Endothelial cell of umbilical vein (primary cell): ENCODE measurements at regions not wholly inside any gene's neighbourhood (a gene's known extent, or its start where the extent isn't known, plus 50 kb on each side); places are given as distances from the start of the nearest gene placed in this dataset.

Experiments used
- BruUV-seq: library from RNA; stranded (reverse); fragments of 400-500 nt; replicated peaks from 2 replicates; lab custom pipeline; 2021; lab: Mats Ljungman, UMichigan
- CTCF ChIA-PET: fragments of 300-600, 350-600 bp; sonication (Branson Sonifier 250); formaldehyde crosslinking; loops from one replicate; lab custom pipeline; 2021; ENCODE audit warnings: antibody characterized with exemption, inconsistent platforms; lab: Charles Lee
- POLR2A ChIA-PET: fragments of 300-600, 350-600 bp; sonication (Branson Sonifier 250); formaldehyde crosslinking; loops from one replicate; lab custom pipeline; 2021; ENCODE audit warnings: antibody characterized with exemption, inconsistent platforms; lab: Charles Lee
- DNase-seq: peaks from one replicate; pipeline ENCODE4 v3.0.0-alpha.2; 2011; ENCODE audit warnings: low read depth, low spot score
- FAIRE-seq: peaks from 2 replicates; lab custom pipeline; 2011; peaks lifted over from hg19 to GRCh38; lab: Jason Lieb, UNC
- H2AFZ ChIP-seq: 2 replicates; pipeline ENCODE4 v1.6.0; 2012; ENCODE audit warnings: low read depth, low read length, control low read depth, inconsistent platforms
- H3K27ac ChIP-seq: 2 replicates; pipeline ENCODE4 v1.5.1; 2011; ENCODE audit warnings: low read depth, mild to moderate bottlenecking, control low read depth, low read length, moderate library complexity; ENCODE audit not compliant: insufficient read depth
- H3K27me3 ChIP-seq, 2 experiments: 2 replicates each; pipeline versions ENCODE4 v1.6.0 to v1.6.1; 2011; ENCODE audit warnings: low read length in 2 of 2, mixed read lengths in 1 of 2; ENCODE audit not compliant: control insufficient read depth in 2 of 2, insufficient read depth in 2 of 2
- H3K36me3 ChIP-seq, 2 experiments: 2 replicates in 1 of 2; 3 replicates in 1 of 2; pipeline ENCODE4 v1.5.1; 2011; ENCODE audit warnings: low read length in 2 of 2, mild to moderate bottlenecking in 1 of 2, moderate library complexity in 1 of 2; ENCODE audit not compliant: control insufficient read depth in 2 of 2, insufficient read depth in 2 of 2; ENCODE audit errors: extremely low read depth in 1 of 2
- H3K4me1 ChIP-seq: 3 replicates; pipeline ENCODE4 v1.5.1; 2011; ENCODE audit warnings: mild to moderate bottlenecking, low read length; ENCODE audit not compliant: control insufficient read depth, insufficient read depth; ENCODE audit errors: extremely low read depth
- H3K4me2 ChIP-seq: 2 replicates; pipeline ENCODE4 v1.6.1; 2011; ENCODE audit warnings: low read length, control low read depth, mixed read lengths; ENCODE audit not compliant: insufficient read depth
- H3K4me3 ChIP-seq, 3 experiments: fragments of 200-600 bp in 1 of 3; sonication (generic), shearing (Covaris generic) in 1 of 3; replicated peaks in 1 of 3; 2 replicates each; pipeline ENCODE4 v1.5.1; 2011 to 2016; ENCODE audit warnings: control low read depth in 3 of 3, low read length in 3 of 3, mild to moderate bottlenecking in 2 of 3, inconsistent platforms in 1 of 3, low read depth in 1 of 3, moderate library complexity in 1 of 3; ENCODE audit not compliant: insufficient read depth in 1 of 3
- H3K79me2 ChIP-seq: 2 replicates; pipeline ENCODE4 v1.6.0; 2012; ENCODE audit warnings: low read length, inconsistent platforms; ENCODE audit not compliant: control insufficient read depth, insufficient read depth
- H3K9ac ChIP-seq: replicated peaks from 2 replicates; pipeline ENCODE3; 2011; ENCODE audit warnings: low read length, control low read depth; ENCODE audit not compliant: insufficient read depth; ENCODE audit errors: extremely low read depth
- H3K9me1 ChIP-seq: replicated peaks from 3 replicates; pipeline ENCODE4 v1.6.0; 2011; ENCODE audit warnings: mild to moderate bottlenecking, low read length; ENCODE audit not compliant: control insufficient read depth, insufficient read depth; ENCODE audit errors: extremely low read depth
- H3K9me3 ChIP-seq: replicated peaks from 2 replicates; pipeline ENCODE4 v1.5.1; 2012; ENCODE audit warnings: low read length, inconsistent platforms; ENCODE audit not compliant: control insufficient read depth, insufficient read depth
- H4K20me1 ChIP-seq: replicated peaks from 2 replicates; pipeline ENCODE3; 2011; ENCODE audit warnings: mild to moderate bottlenecking, low read length; ENCODE audit not compliant: control insufficient read depth, insufficient read depth; ENCODE audit errors: extremely low read depth
- EZH2 ChIP-seq: IDR thresholded peaks from 2 replicates; pipeline ENCODE4 v1.6.1; 2012; ENCODE audit warnings: borderline replicate concordance, low read depth, mild to moderate bottlenecking, moderate library complexity, low read length, inconsistent platforms; ENCODE audit not compliant: severe bottlenecking
- FOS ChIP-seq: IDR thresholded peaks from 2 replicates; pipeline ENCODE4 v1.6.1; 2011; ENCODE audit warnings: mild to moderate bottlenecking, low read length, moderate library complexity, borderline replicate concordance; ENCODE audit not compliant: insufficient read depth
- GATA2 ChIP-seq: IDR thresholded peaks from 2 replicates; pipeline ENCODE4 v1.7.0; 2011; ENCODE audit warnings: low read depth, mild to moderate bottlenecking, moderate library complexity, mixed read lengths, low read length; ENCODE audit not compliant: insufficient read length, insufficient read depth
- JUN ChIP-seq: IDR thresholded peaks from 2 replicates; pipeline ENCODE4 v1.6.1; 2011; ENCODE audit warnings: borderline replicate concordance, low read depth; ENCODE audit not compliant: insufficient read length, insufficient read depth
- MYC ChIP-seq: IDR thresholded peaks from one replicate; pipeline ENCODE4 v1.6.1; 2011; ENCODE audit warnings: mild to moderate bottlenecking, low read depth, low read length
- POLR2A ChIP-seq: IDR thresholded peaks from 2 replicates; pipeline ENCODE4 v1.6.1; 2012; ENCODE audit warnings: low read depth, mild to moderate bottlenecking, control low read depth, low read length
- POLR2AphosphoS5 ChIP-seq: IDR thresholded peaks from 2 replicates; pipeline ENCODE4 v1.6.1; 2012; ENCODE audit warnings: low read depth, mild to moderate bottlenecking, control low read depth, low read length, moderate library complexity; ENCODE audit not compliant: insufficient read depth
- dilution Hi-C: fragments of 300-500 bp; cut with MboI; formaldehyde crosslinking; loops from one replicate; pipeline ENCODE4 v1.15.0; 2019; ENCODE audit warnings: low sequenced_read_pairs; ENCODE audit not compliant: extremely low pct_ligation_motif_present
- intact Hi-C: fragments of 100-400 bp; cut with micrococcal nuclease; formaldehyde crosslinking; loops from one replicate; pipeline ENCODE4 v1.10.0; 2022
- TF ChIP-seq, protein P1 (sequence below): IDR thresholded peaks from 2 replicates; pipeline ENCODE4 v1.6.1; 2011; ENCODE audit not compliant: insufficient read depth, insufficient read length
- TF ChIP-seq, protein P2 (sequence below), 2 donors: IDR thresholded peaks; 1 replicate in 1 of 2; 2 replicates in 1 of 2; pipeline ENCODE4 v1.5.1; 2011; ENCODE audit warnings: low read length in 2 of 2, mild to moderate bottlenecking in 2 of 2, moderate library complexity in 2 of 2, control low read depth in 1 of 2, inconsistent platforms in 1 of 2, low read depth in 1 of 2; ENCODE audit not compliant: insufficient read depth in 1 of 2; ENCODE audit errors: extremely low read depth in 1 of 2

DNA sequence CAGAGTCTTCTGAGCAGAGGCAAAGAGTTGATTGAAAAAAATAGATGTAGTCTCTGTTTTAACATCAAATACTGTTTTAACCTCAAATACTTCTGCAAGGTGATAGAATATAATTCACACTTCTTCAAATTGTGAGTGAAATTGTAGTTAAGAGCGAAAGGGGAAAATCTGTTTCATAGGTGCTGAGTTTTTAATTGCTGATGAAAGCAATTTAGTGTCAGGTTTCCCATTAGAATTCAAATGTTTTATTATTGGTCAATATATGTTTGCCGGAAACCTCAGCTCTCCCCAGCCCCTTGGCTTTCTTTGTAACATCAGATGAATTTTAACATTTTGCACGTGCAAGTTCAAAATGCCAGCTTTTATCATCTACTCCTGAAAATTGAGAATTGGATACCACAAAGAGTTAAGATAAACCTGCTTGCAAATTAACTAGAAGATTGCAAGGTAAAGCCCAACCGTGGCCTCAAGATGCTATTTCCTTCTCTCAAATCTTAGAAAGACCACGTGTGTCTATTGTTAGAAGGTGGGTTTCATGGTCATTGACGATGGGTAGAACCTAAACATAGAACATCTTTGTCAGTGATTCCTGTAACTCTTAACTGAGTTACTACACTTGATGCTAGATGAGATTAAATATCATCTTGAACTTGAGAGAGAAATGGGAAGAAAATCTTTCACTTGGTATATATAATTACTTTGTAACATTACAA lies 1824.2 kb upstream of the TENM3 start:
- no peaks in the 10 kb centered on the region for H3K9me1 ChIP-seq
- no TSS peak for BruUV-seq
- intact Hi-C loops = no loop called here
- H3K9ac ChIP-seq = no peak overlapping the region
- no peaks in the 10 kb centered on the region for H3K4me1 ChIP-seq
- FAIRE-seq (no peak), DNase-seq (no peak)
- no peak overlapping the region for H3K4me3 ChIP-seq
- dilution Hi-C loops = no loop called here
- ChIA-PET CTCF (no interaction called here), POLR2A (no interaction called here)
- no peak for TF ChIP-seq JUN
- TF ChIP-seq, protein P1, sequence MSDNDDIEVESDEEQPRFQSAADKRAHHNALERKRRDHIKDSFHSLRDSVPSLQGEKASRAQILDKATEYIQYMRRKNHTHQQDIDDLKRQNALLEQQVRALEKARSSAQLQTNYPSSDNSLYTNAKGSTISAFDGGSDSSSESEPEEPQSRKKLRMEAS = no peak
- H3K9me3 ChIP-seq = no peaks in the 10 kb centered on the region
- no peaks in the 10 kb centered on the region for H3K36me3 ChIP-seq
- no peak overlapping the region for H3K27ac ChIP-seq
- H4K20me1 ChIP-seq = no peaks in the 10 kb centered on the region
- no peak overlapping the region for H3K4me2 ChIP-seq
- no peaks in the 10 kb centered on the region for H3K27me3 ChIP-seq
- no peak overlapping the region for H2AFZ ChIP-seq
- no peaks in the 10 kb centered on the region for H3K79me2 ChIP-seq

DNA sequence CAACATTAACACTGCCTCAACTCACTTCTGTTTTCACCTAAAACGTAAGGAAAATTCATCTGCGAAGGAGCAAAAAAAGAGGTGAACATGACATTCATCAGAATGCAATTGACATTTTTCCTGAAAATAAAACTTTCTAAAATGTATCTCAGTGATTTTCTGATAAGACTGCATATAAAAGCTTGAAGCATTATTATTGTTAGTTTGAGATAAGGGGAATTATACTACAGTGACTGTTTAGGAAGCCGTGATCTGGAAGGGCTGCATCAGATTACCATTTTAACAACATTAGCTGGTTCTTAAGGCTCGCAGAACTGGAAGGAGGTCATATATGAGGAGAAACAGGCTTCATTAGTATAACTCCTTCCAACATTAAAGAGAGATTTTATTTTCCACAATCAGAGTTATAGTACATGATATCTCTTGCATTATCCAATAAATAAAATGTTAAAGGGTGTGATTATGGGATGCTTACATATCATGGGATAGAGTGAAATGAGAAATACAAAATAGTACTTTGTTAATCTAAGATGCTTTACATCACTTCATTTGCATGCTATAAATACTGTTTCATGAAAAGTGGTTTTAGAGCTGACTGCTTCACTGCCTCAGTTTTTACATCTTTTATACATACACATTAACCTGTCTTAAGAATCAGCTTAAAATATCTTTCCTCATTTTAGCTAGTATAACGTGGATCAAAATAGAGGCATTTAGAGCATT lies 1820.1 kb upstream of the TENM3 start:
- no TSS peak for BruUV-seq
- Histone ChIP-seq H3K4me1 (no peaks in the 10 kb centered on the region), H3K4me2 (no peak overlapping the region), H3K27me3 (no peaks in the 10 kb centered on the region), H3K9ac (no peak overlapping the region), H2AFZ (no peak overlapping the region), H3K27ac (no peak overlapping the region), H3K79me2 (no peaks in the 10 kb centered on the region), H3K9me3 (peaks cover 2% of the 10 kb centered on the region), H3K36me3 (no peaks in the 10 kb centered on the region), H3K4me3 (no peak overlapping the region), H4K20me1 (no peaks in the 10 kb centered on the region), H3K9me1 (no peaks in the 10 kb centered on the region)
- intact Hi-C loops = no loop called here
- no peak for TF ChIP-seq EZH2
- no peak for TF ChIP-seq JUN
- TF ChIP-seq POLR2A = no peak
- no peak for TF ChIP-seq MYC
- no peak for TF ChIP-seq GATA2
- TF ChIP-seq, protein P1 = no peak
- TF ChIP-seq FOS = no peak
- TF ChIP-seq POLR2AphosphoS5 = no peak
- TF ChIP-seq, protein P2, sequence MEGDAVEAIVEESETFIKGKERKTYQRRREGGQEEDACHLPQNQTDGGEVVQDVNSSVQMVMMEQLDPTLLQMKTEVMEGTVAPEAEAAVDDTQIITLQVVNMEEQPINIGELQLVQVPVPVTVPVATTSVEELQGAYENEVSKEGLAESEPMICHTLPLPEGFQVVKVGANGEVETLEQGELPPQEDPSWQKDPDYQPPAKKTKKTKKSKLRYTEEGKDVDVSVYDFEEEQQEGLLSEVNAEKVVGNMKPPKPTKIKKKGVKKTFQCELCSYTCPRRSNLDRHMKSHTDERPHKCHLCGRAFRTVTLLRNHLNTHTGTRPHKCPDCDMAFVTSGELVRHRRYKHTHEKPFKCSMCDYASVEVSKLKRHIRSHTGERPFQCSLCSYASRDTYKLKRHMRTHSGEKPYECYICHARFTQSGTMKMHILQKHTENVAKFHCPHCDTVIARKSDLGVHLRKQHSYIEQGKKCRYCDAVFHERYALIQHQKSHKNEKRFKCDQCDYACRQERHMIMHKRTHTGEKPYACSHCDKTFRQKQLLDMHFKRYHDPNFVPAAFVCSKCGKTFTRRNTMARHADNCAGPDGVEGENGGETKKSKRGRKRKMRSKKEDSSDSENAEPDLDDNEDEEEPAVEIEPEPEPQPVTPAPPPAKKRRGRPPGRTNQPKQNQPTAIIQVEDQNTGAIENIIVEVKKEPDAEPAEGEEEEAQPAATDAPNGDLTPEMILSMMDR (IDR thresholded peaks at IDR 0.05; ENCODE audit: extremely low read depth in 1 of 2, insufficient read depth in 1 of 2, low read depth in 1 of 2, low read length in 2 of 2) = no peak
- FAIRE-seq (no peak), DNase-seq (no peak)
- POLR2A ChIA-PET = no interaction called here
- dilution Hi-C loops = no loop called here
- CTCF ChIA-PET = no interaction called here
